GOT3 (cell line): ENCODE measurements at regions not wholly inside any gene's neighbourhood (a gene's known extent, or its start where the extent isn't known, plus 50 kb on each side); places are given as distances from the start of the nearest gene placed in this dataset.

ENCODE experiments used
- DNase-seq: peaks from one replicate; lab custom pipeline; 2025; ENCODE audit warnings: mixed read lengths; lab: John Stamatoyannopoulos, UW

DNA sequence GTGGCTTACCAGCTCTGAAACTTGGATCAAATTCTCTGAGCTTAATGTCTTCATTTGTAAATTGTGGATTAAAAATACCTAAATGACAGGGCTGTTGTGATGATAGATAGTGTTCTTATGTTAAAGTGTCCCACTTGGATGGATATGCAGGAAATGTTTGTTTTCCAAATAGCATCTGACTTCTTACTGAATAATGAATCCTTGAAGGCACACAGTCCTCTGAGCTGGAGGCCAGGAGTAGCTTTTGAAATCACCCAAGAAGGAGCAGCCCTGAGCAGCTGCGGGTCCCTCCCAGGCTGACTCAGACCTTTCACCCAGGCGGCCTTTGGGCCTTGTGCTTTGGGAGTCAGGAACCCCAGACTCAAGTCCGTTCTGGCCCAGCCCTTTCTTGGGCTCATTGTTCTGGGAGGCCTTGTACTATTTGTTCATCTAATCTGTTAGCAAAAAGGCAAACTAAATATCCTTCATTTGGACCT is 173.0 kb upstream of the GATA6 start:
- no peak for DNase-seq

DNA sequence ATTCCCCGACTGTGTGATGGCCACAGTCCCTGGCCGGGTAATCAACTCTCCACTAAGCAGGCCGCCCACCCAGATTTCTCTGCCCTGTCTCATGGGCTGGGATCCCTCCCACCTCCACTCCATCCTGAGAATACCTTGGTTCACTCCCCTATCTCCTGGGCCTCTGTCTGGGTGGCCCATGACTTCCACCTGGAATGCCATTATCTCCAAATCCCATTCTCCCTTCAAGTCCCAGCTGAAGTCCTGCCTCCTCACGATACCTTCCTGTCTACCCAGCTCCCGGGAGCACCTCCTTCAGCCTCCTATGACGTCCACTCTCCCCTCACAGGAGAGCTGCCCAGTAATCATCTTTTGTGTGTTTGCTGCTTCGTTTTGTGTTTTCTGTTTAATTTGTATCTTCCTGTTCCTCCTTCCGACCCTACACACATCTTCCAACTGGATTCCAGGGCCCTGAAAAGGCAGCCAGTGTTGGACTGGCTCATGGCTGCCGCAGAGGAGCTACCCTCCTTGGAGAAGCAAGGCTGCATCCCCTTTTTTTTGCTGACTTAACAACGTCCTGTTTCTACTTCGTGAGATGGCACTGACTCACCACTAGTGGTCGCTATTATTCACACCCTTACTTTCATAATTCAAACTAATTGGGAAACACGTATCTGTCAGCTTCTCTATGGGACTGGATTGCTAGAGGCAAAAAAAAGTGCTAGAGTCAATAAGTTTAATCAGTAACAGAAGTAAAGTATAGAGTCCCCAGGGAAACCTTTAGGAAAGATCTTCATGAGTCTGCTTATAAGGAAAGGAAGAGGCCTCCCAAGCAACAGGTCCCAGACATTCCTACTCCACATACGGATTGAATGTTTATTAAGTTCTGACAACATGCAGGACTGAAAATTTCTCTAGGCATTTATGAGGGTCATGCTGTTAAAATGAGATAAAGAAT is 171.9 kb upstream of the GATA6 start:
- DNase-seq, result no peak

DNA sequence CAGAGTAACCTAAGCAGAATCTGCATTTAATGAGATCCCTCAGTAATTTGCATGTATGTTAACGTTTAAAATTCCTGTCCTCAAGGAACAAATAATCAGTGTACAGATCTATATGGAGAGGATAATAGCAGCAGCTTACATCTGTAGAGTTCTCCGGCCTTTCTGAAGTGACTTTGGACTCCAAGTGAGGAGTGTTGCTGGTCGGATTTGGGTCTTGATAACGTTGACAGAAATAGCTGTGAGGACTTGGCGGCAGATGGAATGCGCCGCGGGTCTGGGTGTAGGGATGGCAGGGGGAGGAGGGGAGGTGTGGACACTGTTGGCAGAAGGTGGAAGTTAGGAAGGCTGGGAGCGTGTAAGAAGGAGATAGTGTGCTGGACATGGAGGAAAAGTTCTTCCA is 170.9 kb upstream of the GATA6 start:
- no peak for DNase-seq

DNA sequence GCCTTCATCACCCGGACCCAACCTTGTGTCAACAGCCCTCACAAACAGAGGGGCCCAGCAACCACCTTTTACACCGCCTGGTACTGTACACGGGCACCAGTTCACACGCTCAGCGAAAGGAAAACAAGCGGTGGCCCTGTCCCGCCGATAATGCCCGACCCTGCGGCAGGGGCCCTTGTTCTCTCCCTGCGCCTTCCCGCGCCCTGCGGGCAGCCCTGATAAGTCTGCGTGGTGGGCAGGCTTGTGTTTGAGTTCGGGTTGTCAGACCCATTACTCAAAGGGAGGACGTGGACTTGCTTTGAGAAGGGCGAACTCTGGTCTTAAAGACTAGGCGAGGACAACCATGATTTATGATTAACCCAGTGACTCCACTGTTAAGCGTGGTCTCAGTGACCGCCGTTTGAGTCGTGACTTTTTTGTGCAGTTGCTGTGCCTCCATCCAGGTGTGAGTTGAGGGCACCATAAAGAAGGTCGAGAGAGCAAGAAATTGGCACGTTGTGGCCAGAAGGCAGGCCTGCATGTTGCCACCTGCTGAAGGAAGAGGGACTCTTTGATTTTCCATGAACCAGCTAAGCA is 167.4 kb upstream of the GATA6 start:
- no peak for DNase-seq

DNA sequence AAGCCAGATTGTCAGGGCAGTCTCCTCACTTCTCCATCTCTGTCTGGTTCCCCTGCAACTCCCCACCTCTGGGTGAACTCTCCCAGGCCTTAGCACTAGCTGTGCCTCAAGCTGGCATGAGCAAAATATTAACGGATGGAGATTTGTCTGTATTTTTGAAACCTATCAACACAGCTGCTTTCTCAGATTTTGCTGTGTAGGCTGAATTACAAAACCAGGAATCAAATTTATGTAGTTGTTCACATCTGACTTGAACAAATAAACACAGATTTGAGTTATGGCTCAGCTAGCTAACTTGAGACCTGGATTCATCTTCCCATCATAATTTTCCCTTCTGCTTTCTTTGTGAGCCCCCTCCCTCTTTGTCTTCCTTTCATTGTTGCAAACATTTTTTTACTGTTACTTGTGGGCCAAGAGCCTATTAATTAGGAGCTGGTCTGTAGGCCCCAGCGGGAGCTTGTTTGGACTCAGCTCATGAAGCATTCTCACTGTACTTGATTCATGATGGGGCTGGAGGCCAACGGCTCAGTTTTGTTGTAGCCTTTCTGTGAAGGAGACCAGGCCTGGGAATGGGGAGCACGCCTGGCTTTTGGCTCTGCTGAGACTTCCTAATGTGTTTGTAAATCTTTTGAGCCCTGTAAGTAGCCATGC is 164.1 kb upstream of the GATA6 start:
- DNase-seq, result no peak

DNA sequence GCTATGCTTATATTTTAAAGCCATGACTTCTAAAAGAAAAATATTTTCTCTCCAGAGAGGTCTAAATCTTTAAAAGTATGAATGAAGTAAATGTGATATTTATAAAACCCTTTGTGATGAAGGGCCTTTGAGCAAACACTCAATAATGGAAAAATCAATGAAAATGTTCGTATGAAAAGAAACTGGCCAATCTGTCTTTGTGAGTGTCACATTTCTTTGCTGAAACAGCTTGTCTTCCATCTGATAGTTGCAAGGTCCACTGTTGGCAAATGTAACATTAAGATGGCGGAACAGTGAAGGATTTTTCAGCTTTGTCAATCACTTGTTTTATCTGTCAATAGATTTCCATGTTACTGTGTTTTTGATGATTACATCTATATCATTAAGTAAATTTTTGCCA is 162.9 kb upstream of the GATA6 start:
- DNase-seq, result no peak

DNA sequence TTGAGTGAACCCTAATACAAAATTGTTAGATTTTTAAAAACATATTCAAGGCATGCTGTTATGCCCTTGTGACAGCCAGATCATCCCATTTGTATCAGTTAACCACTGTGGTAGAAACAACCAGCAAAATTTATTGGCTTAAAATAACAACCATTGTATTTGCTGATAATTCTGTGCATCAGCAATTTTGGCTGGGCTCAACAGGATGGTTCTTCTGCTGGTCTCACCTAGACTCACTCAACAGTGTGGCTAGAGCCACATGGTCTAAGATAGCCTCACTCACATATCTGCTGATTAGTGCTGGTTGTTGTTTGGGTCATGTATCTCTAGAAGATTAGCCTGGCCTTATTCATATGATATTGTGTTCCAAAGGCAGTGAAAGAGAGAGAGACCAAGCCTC is 160.1 kb upstream of the GATA6 start:
- no peak for DNase-seq

DNA sequence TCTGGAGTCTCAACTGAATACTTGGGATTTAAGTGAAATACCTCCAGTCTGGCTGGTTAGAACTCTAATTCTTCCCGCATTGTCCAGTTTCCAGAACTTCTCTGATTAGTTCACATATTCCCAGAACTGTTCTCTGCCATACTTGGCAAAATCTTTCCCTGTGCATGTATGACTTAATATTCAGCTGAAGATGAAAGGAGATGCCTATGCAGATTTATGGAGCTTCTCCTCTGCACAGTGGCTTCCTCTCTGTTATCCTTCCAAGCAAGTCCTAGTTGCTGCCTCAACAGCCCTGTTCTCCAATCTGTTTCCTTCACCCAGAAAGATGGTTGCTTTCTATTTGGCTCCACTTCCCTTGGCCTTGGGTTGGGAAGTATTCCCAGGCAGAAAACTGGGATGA is 155.4 kb upstream of the GATA6 start:
- DNase-seq, result no peak

DNA sequence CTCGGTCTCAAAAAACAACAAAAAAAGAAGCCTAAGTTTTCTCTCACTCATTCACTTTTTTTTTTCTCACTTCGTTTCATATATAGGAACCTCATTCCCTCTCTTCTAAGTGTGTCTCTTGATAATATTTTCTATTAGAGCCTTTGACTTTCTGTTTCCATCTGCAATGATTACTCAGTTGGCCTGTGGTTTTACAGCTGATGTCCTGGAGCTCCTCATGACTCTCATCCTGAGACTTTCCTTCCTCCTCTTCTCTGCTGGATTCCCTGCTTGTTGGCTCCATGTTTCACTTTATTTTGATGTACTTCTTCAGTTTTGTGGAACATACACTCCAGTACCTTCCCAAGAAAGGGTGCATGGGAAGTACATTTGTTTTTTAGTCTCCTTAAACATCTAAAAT is 154.2 kb upstream of the GATA6 start:
- no peak for DNase-seq

DNA sequence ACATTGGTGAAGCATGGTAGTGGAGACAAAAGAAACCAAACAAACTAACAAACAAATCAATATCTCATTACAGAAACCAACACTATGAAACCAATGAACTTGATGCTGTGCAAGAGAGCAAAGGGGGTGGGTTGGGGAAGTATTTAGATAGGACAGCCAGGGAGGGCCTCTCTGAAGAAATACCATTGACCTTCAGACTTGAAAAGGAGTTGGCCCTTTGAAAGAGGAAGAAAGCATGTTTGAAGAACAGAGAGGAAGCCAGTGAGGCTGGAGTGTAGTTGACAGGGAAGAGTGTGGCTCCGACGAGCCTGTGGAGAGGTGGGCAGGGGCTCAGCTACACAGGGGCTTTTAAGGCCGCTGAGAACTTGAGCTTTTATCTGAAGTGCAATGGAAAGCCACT is 151.0 kb upstream of the GATA6 start:
- no peak for DNase-seq

DNA sequence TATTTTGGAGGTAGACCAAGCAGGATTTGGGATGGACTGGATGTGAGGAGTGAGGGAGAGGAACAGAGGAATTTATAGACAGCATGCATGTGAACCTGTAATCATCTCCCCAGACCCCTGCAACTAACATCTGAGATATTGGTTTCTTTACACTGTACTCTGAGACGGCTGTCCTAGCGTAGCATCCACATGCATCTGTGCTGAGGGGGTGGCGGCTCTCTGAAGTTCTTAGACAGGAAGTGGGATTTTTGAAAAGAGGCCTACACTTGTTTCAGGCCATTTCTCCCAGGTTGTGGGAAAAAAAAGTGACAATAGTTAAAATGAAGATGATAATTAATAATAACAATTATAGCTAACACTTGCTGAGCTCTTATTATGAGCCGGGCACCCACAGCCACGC is 150.2 kb upstream of the GATA6 start:
- no peak for DNase-seq

DNA sequence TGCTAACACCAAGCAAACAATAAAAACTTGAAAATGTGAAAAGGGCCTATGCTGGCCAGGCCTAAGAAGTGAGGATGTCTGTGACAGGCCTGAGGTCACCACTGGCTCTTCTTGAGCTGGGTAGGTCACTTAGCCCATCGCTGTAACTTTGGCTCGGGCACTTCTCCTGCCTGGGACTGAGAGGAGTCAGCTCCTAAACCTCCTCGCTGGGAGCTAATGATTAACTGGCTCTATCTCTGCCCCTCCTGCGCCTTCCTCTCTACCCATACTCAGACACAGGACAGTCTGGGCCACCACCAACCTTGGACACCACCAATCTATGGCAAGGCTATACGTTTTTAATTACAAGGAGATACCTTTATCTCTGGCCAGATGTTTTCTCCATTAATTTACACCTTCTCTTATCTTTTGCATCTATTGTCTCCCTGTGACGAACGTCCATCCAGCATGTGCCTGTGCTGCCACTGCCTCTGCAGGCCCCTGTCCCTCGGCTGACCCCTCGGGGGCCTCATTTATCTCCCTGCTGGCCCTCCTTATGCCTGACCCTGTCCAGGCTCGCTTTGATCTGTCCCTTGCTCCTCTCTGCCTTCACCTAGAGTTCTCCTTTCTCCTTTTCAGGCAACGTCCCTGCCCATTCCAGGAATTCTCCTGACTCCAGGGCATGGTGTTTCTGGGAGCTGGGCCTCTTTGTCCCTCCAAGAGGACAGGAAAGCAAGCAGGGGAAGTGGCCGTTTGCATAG is 149.1 kb upstream of the GATA6 start:
- no peak for DNase-seq

DNA sequence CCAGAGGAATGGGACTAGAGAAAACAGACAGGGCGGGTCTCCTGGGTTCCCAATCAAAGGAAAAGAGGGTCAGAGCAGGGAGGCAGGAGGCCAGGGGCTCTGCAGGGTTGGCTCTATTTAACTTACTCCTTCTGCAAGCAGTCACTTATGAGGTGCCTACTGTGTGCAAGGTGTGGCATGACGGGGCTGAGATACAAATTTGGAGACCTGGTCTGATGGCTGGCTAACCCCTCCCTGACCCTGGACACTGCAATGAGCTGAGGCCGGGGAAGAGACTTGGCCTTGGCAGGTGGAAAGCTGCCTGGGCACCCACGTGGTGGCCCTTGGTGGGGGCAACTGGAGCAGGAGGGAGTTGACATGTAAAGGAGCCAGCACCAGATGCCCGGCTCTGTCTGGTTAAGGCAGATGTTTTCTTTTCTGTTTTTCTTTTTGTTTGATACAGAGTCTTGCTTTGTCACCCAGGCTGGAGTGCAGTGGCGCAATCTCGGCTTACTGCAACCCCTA is 148.5 kb upstream of the GATA6 start:
- no peak for DNase-seq

DNA sequence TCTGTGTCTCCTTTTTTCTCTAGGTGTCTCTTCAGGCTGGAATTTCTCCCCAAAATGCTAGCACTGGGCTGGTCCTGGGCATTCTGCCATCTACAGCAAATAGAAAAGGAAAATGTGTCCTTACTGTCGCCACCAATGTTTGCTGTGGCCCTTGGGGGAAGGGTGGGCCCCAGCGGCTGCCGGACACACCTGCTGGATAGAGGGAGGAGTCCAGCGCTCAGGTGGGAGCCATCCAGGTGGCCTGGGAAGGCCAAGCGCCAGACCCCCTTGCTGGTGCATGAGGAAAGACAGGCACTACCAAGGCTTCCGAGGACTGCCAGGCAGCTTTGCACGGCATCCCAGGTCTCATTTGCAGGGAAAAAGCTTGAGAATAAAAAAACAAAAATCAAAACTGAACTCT is 147.7 kb upstream of the GATA6 start:
- DNase-seq, result no peak

DNA sequence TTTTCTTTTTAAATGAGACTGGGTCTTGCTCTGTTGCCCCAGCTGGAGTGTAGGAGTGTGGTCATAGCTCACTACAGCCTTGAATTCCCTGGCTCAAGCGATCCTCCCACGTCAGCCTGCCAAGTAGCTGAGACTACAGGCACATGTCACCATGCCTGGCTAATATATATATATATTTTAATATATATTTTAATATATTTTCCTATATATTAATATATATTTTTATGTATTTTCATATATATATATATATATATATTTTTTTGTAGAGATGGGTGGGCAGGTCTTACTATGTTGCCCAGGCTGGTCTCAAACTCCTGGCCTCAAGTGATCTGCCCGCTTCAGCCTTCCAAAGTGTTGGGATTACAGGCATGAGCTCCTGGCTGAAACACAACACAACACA is 144.5 kb upstream of the GATA6 start:
- DNase-seq, result no peak

DNA sequence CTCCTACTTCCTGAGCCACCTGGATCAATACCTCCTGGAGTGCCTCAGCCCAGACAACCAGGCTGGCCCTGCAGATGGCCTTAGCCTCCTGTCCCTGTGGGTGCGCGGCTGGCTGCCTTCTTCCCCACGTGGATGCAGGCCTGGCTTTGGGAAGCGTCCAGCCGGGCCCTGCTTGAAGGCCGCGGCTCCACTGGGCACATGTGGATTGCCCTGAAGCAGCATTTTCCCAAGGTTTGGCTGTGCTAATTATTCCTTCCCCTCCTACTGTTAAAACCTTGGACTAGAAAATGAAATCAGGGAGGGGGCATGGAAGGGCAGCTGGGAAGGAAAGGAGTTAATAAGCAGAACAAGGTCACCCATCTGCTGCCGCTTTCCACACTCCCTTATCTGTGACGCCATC is 143.0 kb upstream of the GATA6 start:
- DNase-seq, result no peak

DNA sequence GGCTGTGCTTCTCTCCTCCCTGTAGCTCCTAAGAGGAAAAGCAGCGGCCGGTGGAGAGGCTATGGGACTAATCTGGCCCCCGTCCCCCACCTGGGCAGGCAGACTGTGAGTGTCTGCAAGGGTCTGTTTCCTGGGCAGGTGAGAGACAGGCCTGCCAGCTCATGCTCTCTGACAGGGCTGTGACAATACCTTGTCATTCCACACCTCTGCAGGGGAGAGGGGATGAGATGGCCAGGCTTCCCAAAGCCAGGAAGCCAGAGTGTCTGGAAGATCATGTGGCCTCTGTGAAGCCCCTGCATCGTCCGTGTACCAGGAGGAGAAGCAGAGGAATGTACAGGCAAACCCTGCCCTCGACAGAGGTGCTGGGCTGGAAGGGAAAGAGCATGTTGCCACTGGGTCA is 142.5 kb upstream of the GATA6 start:
- DNase-seq, result no peak

DNA sequence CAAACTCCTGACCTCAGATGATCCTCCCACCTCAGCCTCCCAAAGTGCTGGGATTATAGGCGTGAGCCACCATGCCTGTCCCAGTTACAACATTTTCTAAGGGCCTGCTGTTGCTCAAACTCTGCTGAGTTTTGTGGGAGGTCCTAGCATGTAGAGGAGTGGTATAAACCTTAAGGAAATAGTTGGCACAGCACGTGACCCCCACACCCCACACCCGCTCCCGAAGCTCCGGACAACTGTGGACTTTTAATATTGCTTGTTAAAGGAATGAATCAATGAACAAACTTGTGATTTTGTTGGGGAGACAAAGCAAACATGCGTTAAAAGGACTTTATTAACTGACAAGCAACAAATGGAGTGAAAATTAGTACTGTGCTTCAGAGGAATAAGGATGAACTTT is 137.8 kb upstream of the GATA6 start:
- DNase-seq, result no peak

DNA sequence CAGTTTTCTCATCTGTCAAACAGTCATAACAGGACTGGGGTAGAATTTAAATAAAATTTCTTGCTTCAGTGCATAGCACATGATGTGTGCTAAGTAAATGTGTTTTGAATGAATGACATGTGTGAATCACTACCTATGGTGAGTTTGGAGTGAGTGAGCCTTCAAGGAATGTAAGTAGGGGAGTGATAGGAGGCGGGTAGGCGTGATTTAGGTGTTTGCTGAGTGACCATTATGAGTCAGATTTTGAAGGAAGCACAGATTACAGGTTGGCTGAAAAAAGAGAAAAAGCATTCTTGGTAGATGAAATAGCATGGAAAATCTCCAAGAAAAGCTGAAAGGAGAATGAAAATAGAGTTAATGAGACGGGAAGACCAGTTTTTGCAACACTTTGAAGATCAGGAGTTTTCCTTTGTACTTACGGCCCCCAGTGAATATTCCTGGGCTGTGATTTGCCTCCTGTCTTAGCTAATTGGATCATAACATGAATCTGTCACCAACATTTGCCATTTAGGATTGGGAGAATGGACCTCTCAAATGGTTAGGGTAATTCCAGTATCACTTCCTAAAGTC is 136.9 kb upstream of the GATA6 start:
- DNase-seq, result no peak

DNA sequence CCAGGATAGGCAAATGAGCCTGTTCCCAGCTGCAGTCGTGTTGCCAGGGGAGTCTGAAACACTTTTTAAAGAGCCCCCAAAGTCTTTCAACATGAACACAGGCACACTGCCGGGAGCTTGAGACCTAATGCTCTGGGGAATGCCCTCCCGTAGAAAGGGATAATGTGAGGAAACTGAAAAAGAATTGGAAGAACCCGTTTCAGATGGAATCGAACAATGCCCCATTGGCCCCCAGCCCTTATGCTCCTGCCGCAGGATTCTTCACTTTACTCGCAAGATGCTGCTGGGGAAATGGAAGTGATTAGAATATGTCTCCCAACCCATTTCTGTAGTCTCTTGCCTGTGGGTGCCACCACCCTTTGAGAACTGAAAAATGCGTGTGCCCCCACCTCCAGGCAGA is 136.3 kb upstream of the GATA6 start:
- no peak for DNase-seq

DNA sequence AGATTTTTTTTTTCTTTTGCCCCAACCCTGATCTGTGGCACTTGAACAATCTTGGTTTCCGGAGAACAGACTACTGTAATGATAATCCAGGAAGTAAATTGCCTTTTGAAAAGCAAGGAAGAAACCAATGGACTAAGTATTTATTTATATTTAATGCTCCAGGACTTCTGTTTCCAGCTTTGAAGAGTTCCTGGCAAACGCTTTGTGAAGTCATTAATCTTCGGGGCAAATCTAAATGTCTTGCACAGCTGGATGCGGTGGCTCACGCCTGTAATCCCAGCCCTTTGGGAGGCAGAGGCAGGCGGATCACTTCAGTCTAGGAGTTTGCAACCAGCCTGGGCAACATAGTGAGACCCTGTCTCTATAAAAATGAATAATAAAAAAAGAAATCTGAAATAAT is 135.1 kb upstream of the GATA6 start:
- DNase-seq, result no peak

DNA sequence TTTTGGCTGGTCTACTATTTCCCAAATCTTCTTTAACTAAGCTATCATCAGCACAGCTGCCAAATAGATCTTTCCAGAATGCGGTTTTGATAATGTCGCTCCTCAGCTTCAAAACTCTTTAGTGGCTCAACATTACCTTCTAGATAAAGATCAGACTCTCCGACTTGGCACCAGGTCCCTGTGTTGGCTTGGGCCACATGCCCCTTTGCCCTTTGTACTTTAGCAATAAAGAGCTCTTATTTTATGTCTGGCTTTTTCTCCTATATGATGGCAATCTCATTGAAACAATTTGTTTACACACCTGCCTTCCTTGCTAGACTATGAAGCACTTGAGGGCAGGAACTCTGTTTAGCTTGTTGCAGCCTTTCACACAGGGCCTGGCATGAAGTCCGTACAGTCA is 128.9 kb upstream of the GATA6 start:
- DNase-seq, result no peak
